ENCODE measurements at regions not wholly inside any gene's neighbourhood (a gene's known extent, or its start where the extent isn't known, plus 50 kb on each side); places are given as distances from the start of the nearest gene placed in this dataset.

GRCh38 chr4:153962311-153963039 is 173.6 kb upstream of the SFRP2 start:
- TF ChIP-seq CTCF (IDR thresholded peaks at IDR 0.05; ENCODE audit: low read depth, low read length, missing control alignments) = no peak
- H3K4me3 ChIP-seq (replicated peaks; ENCODE audit: low read depth, low read length) = no peak overlapping the region
- no peak for DNase-seq (ENCODE audit: extremely low read depth, low read depth)

GRCh38 chr4:153955327-153955726 is 166.4 kb upstream of the SFRP2 start:
- no peak for DNase-seq (ENCODE audit: extremely low read depth, low read depth)
- no peak for TF ChIP-seq CTCF (IDR thresholded peaks at IDR 0.05; ENCODE audit: low read depth, low read length, missing control alignments)
- no peak overlapping the region for H3K4me3 ChIP-seq (replicated peaks; ENCODE audit: low read depth, low read length)

- DNase-seq (ENCODE audit: extremely low read depth, low read depth) = no peak
- H3K4me3 ChIP-seq (replicated peaks; ENCODE audit: low read depth, low read length) = no peak overlapping the region
- no peak for TF ChIP-seq CTCF (IDR thresholded peaks at IDR 0.05; ENCODE audit: low read depth, low read length, missing control alignments)
Measured at GRCh38 chr4:153954654-153955053, 165.8 kb upstream of the SFRP2 start.

- DNase-seq (ENCODE audit: extremely low read depth, low read depth) = no peak
- TF ChIP-seq CTCF (IDR thresholded peaks at IDR 0.05; ENCODE audit: low read depth, low read length, missing control alignments) = no peak
- H3K4me3 ChIP-seq (replicated peaks; ENCODE audit: low read depth, low read length) = no peak overlapping the region
Measured at GRCh38 chr4:153950100-153950979, 161.5 kb upstream of the SFRP2 start.

- DNase-seq (ENCODE audit: extremely low read depth, low read depth) = no peak
- no peak overlapping the region for H3K4me3 ChIP-seq (replicated peaks; ENCODE audit: low read depth, low read length)
- TF ChIP-seq CTCF (IDR thresholded peaks at IDR 0.05; ENCODE audit: low read depth, low read length, missing control alignments) = no peak
Measured at GRCh38 chr4:153948041-153948440, 159.2 kb upstream of the SFRP2 start.

GRCh38 chr4:153947124-153947523 is 158.2 kb upstream of the SFRP2 start:
- no peak overlapping the region for H3K4me3 ChIP-seq (replicated peaks; ENCODE audit: low read depth, low read length)
- no peak for TF ChIP-seq CTCF (IDR thresholded peaks at IDR 0.05; ENCODE audit: low read depth, low read length, missing control alignments)
- no peak for DNase-seq (ENCODE audit: extremely low read depth, low read depth)

All from HFF-Myc (cell line).